Endothelial cell of umbilical vein (primary cell): ENCODE measurements at regions not wholly inside any gene's neighbourhood (a gene's known extent, or its start where the extent isn't known, plus 50 kb on each side); places are given as distances from the start of the nearest gene placed in this dataset.

Source experiments
- BruUV-seq: library from RNA; stranded (reverse); fragments of 400-500 nt; replicated peaks from 2 replicates; lab custom pipeline; 2021; lab: Mats Ljungman, UMichigan
- CTCF ChIA-PET: fragments of 300-600, 350-600 bp; sonication (Branson Sonifier 250); formaldehyde crosslinking; loops from one replicate; lab custom pipeline; 2021; ENCODE audit warnings: antibody characterized with exemption, inconsistent platforms; lab: Charles Lee
- POLR2A ChIA-PET: fragments of 300-600, 350-600 bp; sonication (Branson Sonifier 250); formaldehyde crosslinking; loops from one replicate; lab custom pipeline; 2021; ENCODE audit warnings: antibody characterized with exemption, inconsistent platforms; lab: Charles Lee
- DNase-seq: peaks from one replicate; pipeline ENCODE4 v3.0.0-alpha.2; 2011; ENCODE audit warnings: low read depth, low spot score
- FAIRE-seq: peaks from 2 replicates; lab custom pipeline; 2011; peaks lifted over from hg19 to GRCh38; lab: Jason Lieb, UNC
- H2AFZ ChIP-seq: 2 replicates; pipeline ENCODE4 v1.6.0; 2012; ENCODE audit warnings: low read depth, low read length, control low read depth, inconsistent platforms
- H3K27ac ChIP-seq: 2 replicates; pipeline ENCODE4 v1.5.1; 2011; ENCODE audit warnings: low read depth, mild to moderate bottlenecking, control low read depth, low read length, moderate library complexity; ENCODE audit not compliant: insufficient read depth
- H3K27me3 ChIP-seq, 2 experiments: 2 replicates each; pipeline versions ENCODE4 v1.6.0 to v1.6.1; 2011; ENCODE audit warnings: low read length in 2 of 2, mixed read lengths in 1 of 2; ENCODE audit not compliant: control insufficient read depth in 2 of 2, insufficient read depth in 2 of 2
- H3K36me3 ChIP-seq, 2 experiments: 2 replicates in 1 of 2; 3 replicates in 1 of 2; pipeline ENCODE4 v1.5.1; 2011; ENCODE audit warnings: low read length in 2 of 2, mild to moderate bottlenecking in 1 of 2, moderate library complexity in 1 of 2; ENCODE audit not compliant: control insufficient read depth in 2 of 2, insufficient read depth in 2 of 2; ENCODE audit errors: extremely low read depth in 1 of 2
- H3K4me1 ChIP-seq: 3 replicates; pipeline ENCODE4 v1.5.1; 2011; ENCODE audit warnings: mild to moderate bottlenecking, low read length; ENCODE audit not compliant: control insufficient read depth, insufficient read depth; ENCODE audit errors: extremely low read depth
- H3K4me2 ChIP-seq: 2 replicates; pipeline ENCODE4 v1.6.1; 2011; ENCODE audit warnings: low read length, control low read depth, mixed read lengths; ENCODE audit not compliant: insufficient read depth
- H3K4me3 ChIP-seq, 3 experiments: fragments of 200-600 bp in 1 of 3; sonication (generic), shearing (Covaris generic) in 1 of 3; replicated peaks in 1 of 3; 2 replicates each; pipeline ENCODE4 v1.5.1; 2011 to 2016; ENCODE audit warnings: control low read depth in 3 of 3, low read length in 3 of 3, mild to moderate bottlenecking in 2 of 3, inconsistent platforms in 1 of 3, low read depth in 1 of 3, moderate library complexity in 1 of 3; ENCODE audit not compliant: insufficient read depth in 1 of 3
- H3K79me2 ChIP-seq: 2 replicates; pipeline ENCODE4 v1.6.0; 2012; ENCODE audit warnings: low read length, inconsistent platforms; ENCODE audit not compliant: control insufficient read depth, insufficient read depth
- H3K9ac ChIP-seq: replicated peaks from 2 replicates; pipeline ENCODE3; 2011; ENCODE audit warnings: low read length, control low read depth; ENCODE audit not compliant: insufficient read depth; ENCODE audit errors: extremely low read depth
- H3K9me1 ChIP-seq: replicated peaks from 3 replicates; pipeline ENCODE4 v1.6.0; 2011; ENCODE audit warnings: mild to moderate bottlenecking, low read length; ENCODE audit not compliant: control insufficient read depth, insufficient read depth; ENCODE audit errors: extremely low read depth
- H3K9me3 ChIP-seq: replicated peaks from 2 replicates; pipeline ENCODE4 v1.5.1; 2012; ENCODE audit warnings: low read length, inconsistent platforms; ENCODE audit not compliant: control insufficient read depth, insufficient read depth
- H4K20me1 ChIP-seq: replicated peaks from 2 replicates; pipeline ENCODE3; 2011; ENCODE audit warnings: mild to moderate bottlenecking, low read length; ENCODE audit not compliant: control insufficient read depth, insufficient read depth; ENCODE audit errors: extremely low read depth
- EZH2 ChIP-seq: IDR thresholded peaks from 2 replicates; pipeline ENCODE4 v1.6.1; 2012; ENCODE audit warnings: borderline replicate concordance, low read depth, mild to moderate bottlenecking, moderate library complexity, low read length, inconsistent platforms; ENCODE audit not compliant: severe bottlenecking
- FOS ChIP-seq: IDR thresholded peaks from 2 replicates; pipeline ENCODE4 v1.6.1; 2011; ENCODE audit warnings: mild to moderate bottlenecking, low read length, moderate library complexity, borderline replicate concordance; ENCODE audit not compliant: insufficient read depth
- JUN ChIP-seq: IDR thresholded peaks from 2 replicates; pipeline ENCODE4 v1.6.1; 2011; ENCODE audit warnings: borderline replicate concordance, low read depth; ENCODE audit not compliant: insufficient read length, insufficient read depth
- MYC ChIP-seq: IDR thresholded peaks from one replicate; pipeline ENCODE4 v1.6.1; 2011; ENCODE audit warnings: mild to moderate bottlenecking, low read depth, low read length
- POLR2AphosphoS5 ChIP-seq: IDR thresholded peaks from 2 replicates; pipeline ENCODE4 v1.6.1; 2012; ENCODE audit warnings: low read depth, mild to moderate bottlenecking, control low read depth, low read length, moderate library complexity; ENCODE audit not compliant: insufficient read depth
- dilution Hi-C: fragments of 300-500 bp; cut with MboI; formaldehyde crosslinking; loops from one replicate; pipeline ENCODE4 v1.15.0; 2019; ENCODE audit warnings: low sequenced_read_pairs; ENCODE audit not compliant: extremely low pct_ligation_motif_present
- intact Hi-C: fragments of 100-400 bp; cut with micrococcal nuclease; formaldehyde crosslinking; loops from one replicate; pipeline ENCODE4 v1.10.0; 2022
- TF ChIP-seq, protein P1 (sequence below), 2 donors: IDR thresholded peaks; 1 replicate in 1 of 2; 2 replicates in 1 of 2; pipeline ENCODE4 v1.5.1; 2011; ENCODE audit warnings: low read length in 2 of 2, mild to moderate bottlenecking in 2 of 2, moderate library complexity in 2 of 2, control low read depth in 1 of 2, inconsistent platforms in 1 of 2, low read depth in 1 of 2; ENCODE audit not compliant: insufficient read depth in 1 of 2; ENCODE audit errors: extremely low read depth in 1 of 2
- TF ChIP-seq, protein P2 (sequence below): IDR thresholded peaks from 2 replicates; pipeline ENCODE4 v1.6.1; 2011; ENCODE audit not compliant: insufficient read depth, insufficient read length

DNA sequence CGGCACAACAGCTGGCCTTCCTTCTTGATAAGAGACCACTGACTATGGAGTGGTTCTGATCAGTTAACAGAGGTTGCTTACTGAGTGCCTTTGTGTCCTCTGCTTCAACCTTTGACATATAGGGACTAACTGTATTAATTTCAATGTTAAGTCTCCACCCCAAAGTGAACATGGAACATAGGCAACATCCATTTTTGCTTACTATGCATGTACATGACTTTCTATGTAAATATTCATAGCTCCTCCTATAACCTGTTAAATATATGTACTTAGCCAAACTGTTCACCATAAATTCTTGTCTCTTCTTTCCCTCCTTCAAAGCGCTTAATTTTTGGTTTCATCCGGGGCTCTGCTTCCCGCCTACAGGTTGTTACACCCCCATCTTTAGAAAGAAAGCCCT, 334.8 kb downstream of the EPM2A start:
- CTCF ChIA-PET: no interaction called here
- POLR2A ChIA-PET: no interaction called here
- no peak overlapping the region for H3K4me2 ChIP-seq
- FAIRE-seq: no peak
- H4K20me1 ChIP-seq: no peaks in the 10 kb centered on the region
- BruUV-seq: no TSS peak
- no peaks in the 10 kb centered on the region for H3K36me3 ChIP-seq
- no peaks in the 10 kb centered on the region for H3K79me2 ChIP-seq
- no peak overlapping the region for H3K4me3 ChIP-seq
- no peaks in the 10 kb centered on the region for H3K27me3 ChIP-seq
- DNase-seq: no peak
- no peak overlapping the region for H3K27ac ChIP-seq
- H3K9ac ChIP-seq: no peak overlapping the region
- no peaks in the 10 kb centered on the region for H3K9me1 ChIP-seq
- intact Hi-C loops: no loop called here
- dilution Hi-C loops: no loop called here
- no peaks in the 10 kb centered on the region for H3K9me3 ChIP-seq
- H3K4me1 ChIP-seq: no peaks in the 10 kb centered on the region
- no peak overlapping the region for H2AFZ ChIP-seq
- TF ChIP-seq, protein P1, sequence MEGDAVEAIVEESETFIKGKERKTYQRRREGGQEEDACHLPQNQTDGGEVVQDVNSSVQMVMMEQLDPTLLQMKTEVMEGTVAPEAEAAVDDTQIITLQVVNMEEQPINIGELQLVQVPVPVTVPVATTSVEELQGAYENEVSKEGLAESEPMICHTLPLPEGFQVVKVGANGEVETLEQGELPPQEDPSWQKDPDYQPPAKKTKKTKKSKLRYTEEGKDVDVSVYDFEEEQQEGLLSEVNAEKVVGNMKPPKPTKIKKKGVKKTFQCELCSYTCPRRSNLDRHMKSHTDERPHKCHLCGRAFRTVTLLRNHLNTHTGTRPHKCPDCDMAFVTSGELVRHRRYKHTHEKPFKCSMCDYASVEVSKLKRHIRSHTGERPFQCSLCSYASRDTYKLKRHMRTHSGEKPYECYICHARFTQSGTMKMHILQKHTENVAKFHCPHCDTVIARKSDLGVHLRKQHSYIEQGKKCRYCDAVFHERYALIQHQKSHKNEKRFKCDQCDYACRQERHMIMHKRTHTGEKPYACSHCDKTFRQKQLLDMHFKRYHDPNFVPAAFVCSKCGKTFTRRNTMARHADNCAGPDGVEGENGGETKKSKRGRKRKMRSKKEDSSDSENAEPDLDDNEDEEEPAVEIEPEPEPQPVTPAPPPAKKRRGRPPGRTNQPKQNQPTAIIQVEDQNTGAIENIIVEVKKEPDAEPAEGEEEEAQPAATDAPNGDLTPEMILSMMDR (IDR thresholded peaks at IDR 0.05; ENCODE audit: extremely low read depth in 1 of 2, insufficient read depth in 1 of 2, low read depth in 1 of 2, low read length in 2 of 2): no peak
- TF ChIP-seq FOS (no peak), POLR2AphosphoS5 (no peak), MYC (no peak), JUN (no peak), EZH2 (no peak)
- TF ChIP-seq, protein P2, sequence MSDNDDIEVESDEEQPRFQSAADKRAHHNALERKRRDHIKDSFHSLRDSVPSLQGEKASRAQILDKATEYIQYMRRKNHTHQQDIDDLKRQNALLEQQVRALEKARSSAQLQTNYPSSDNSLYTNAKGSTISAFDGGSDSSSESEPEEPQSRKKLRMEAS: no peak
